ENCODE measurements at regions not wholly inside any gene's neighbourhood (a gene's known extent, or its start where the extent isn't known, plus 50 kb on each side); places are given as distances from the start of the nearest gene placed in this dataset.

GRCh38 chr5:135250671-135251070 is 148.4 kb downstream of the MACROH2A1 start:
- DNase-seq (no peak), ATAC-seq (no peak)
- intact Hi-C loops (cut with micrococcal nuclease), result no loop called here

GRCh38 chr5:135249658-135250057 is 149.4 kb downstream of the MACROH2A1 start:
- no peak for DNase-seq
- intact Hi-C loops (cut with micrococcal nuclease), result no loop called here
- no peak for ATAC-seq

GRCh38 chr5:135248801-135249231 is 150.2 kb downstream of the MACROH2A1 start:
- ATAC-seq (no peak), DNase-seq (no peak)
- intact Hi-C loops (cut with micrococcal nuclease), result no loop called here

GRCh38 chr5:135246923-135247795 is 151.9 kb downstream of the MACROH2A1 start:
- intact Hi-C loops (cut with micrococcal nuclease), result no loop called here
- ATAC-seq (no peak), DNase-seq (no peak)

- intact Hi-C loops (cut with micrococcal nuclease), result no loop called here
- DNase-seq, result no peak
- ATAC-seq, result no peak
Observed at GRCh38 chr5:135246605-135246922, 152.5 kb downstream of the MACROH2A1 start.

GRCh38 chr5:135245521-135246499 is 153.2 kb downstream of the MACROH2A1 start:
- intact Hi-C loops (cut with micrococcal nuclease), result no loop called here
- no peak for DNase-seq

GRCh38 chr5:135244620-135245021 is 154.4 kb downstream of the MACROH2A1 start:
- intact Hi-C loops (cut with micrococcal nuclease), result no loop called here
- DNase-seq, result no peak
- no peak for ATAC-seq

More at GRCh38 chr5:135245521-135246499, 153.2 kb downstream of the MACROH2A1 start:
- ATAC-seq, result no peak

GRCh38 chr5:135243556-135244285 is 155.3 kb downstream of the MACROH2A1 start:
- peak; percentile 66 for ATAC-seq
- intact Hi-C loops (cut with micrococcal nuclease), result no loop called here

GRCh38 chr5:135242866-135243555 is 156.0 kb downstream of the MACROH2A1 start:
- intact Hi-C loops (cut with micrococcal nuclease), result no loop called here
- DNase-seq (peak; percentile 57), ATAC-seq (peak; percentile 77)

More at GRCh38 chr5:135243556-135244285, 155.3 kb downstream of the MACROH2A1 start:
- DNase-seq, result peak; percentile 64

- no peak for DNase-seq
- intact Hi-C loops (cut with micrococcal nuclease), result no loop called here
Observed at GRCh38 chr5:135242021-135242865, 156.8 kb downstream of the MACROH2A1 start.

GRCh38 chr5:135241536-135241935 is 157.5 kb downstream of the MACROH2A1 start:
- ATAC-seq (no peak), DNase-seq (no peak)
- intact Hi-C loops (cut with micrococcal nuclease), result no loop called here

More at GRCh38 chr5:135242021-135242865, 156.8 kb downstream of the MACROH2A1 start:
- peak; percentile 71 for ATAC-seq

- intact Hi-C loops (cut with micrococcal nuclease), result no loop called here
- DNase-seq, result no peak
- ATAC-seq, result no peak
Observed at GRCh38 chr5:135240781-135241360, 158.2 kb downstream of the MACROH2A1 start.

GRCh38 chr5:135240283-135240633 is 158.8 kb downstream of the MACROH2A1 start:
- intact Hi-C loops (cut with micrococcal nuclease), result no loop called here
- DNase-seq (no peak), ATAC-seq (no peak)

- DNase-seq (no peak), ATAC-seq (no peak)
- intact Hi-C loops (cut with micrococcal nuclease), result no loop called here
Observed at GRCh38 chr5:135239453-135240282, 159.4 kb downstream of the MACROH2A1 start.

GRCh38 chr5:135238622-135239452 is 160.2 kb downstream of the MACROH2A1 start:
- ATAC-seq, result no peak
- intact Hi-C loops (cut with micrococcal nuclease), result no loop called here
- DNase-seq, result no peak

- intact Hi-C loops (cut with micrococcal nuclease), result no loop called here
- ATAC-seq (no peak), DNase-seq (no peak)
Observed at GRCh38 chr5:135237748-135238103, 161.3 kb downstream of the MACROH2A1 start.

All from left ventricle myocardium superior (tissue), 1 donor.